ENCODE measurements at regions not wholly inside any gene's neighbourhood (a gene's known extent, or its start where the extent isn't known, plus 50 kb on each side); places are given as distances from the start of the nearest gene placed in this dataset.
A peak's percentile ranks its signal among the peaks of the same experiment; 100 is the strongest.
"Not testable (repeated sequence)": the region's sequence is repeated elsewhere in the genome, so short reads cannot be mapped to it uniquely, and the experiment has no call there.

DNA sequence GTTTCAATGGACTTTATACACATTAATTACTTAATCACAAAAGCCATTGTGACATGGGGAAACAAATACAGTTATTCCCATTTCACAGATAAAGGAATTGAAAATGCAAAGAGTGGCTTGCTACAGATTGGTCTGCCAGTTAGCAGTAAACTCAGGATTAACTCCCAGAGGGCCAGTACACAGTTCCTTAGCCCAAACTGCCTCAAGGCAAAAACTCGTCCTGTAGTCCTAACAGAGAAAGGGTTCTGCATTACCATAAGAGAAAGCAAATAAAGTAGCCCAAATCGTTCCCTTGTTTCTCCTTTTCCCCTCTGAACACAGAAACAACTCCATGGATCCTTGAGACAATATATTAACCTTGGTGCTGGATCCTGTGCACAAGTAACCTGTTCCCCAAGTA is 274.4 kb downstream of the LRIG3 start:
- DNase-seq (ENCODE audit: low read depth): no peak

DNA sequence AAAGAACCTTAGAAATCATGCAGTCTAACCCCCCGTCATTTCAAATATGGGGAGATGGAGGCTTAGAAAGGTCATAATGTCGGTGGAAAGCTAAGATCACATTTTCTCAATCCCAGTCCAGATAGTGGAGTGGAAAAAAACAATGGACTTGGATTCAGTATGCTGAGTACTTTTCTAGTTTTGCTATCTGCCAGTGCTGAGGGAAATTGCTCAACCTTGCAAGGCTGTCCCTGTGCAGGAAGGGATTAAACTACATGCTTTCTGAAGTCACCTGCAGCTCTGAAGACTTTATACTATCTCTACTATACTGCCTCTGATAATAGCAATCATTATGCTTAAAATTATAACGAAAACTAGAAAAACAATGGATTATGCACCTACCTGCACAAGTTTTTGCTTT is 272.8 kb downstream of the LRIG3 start:
- DNase-seq (ENCODE audit: low read depth): no peak

DNA sequence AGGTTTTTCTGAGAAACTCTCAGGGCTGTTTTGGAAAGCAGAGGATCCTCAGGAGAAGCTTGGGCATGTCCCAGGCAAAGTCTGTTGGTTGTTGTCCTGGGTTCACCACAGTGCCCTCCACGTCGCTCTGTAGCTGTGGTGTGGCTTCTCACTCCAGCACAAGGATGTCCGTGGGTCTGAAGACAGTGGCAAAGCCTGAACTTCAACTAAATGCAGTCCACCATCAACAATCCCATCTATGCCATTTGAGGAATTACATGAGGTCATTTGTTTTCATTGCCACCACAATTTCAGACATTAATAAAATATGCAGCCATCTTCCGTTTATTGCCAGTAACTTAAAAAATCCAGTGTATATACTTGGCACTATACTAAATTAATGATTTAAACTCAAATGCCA is 272.1 kb downstream of the LRIG3 start:
- no peak for DNase-seq (ENCODE audit: low read depth)

DNA sequence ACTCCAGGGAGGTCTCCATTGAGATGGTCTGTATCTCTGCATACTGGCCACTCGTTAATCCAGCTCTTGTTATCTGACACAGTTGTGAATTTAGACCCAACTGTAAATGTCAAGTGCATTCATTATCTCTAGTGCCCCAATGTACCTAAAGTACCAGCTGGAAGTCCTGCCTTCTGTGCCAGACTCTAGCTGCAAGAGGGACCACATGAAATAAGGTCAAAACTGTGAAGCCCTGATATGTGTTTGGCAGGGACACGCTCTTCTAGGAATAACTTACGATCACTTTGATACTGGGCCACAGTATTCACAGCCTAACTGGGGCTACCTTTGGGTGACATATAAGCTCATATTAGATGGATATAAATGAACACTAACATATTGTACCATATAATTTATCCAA is 268.5 kb downstream of the LRIG3 start:
- no peak for DNase-seq (ENCODE audit: low read depth)

DNA sequence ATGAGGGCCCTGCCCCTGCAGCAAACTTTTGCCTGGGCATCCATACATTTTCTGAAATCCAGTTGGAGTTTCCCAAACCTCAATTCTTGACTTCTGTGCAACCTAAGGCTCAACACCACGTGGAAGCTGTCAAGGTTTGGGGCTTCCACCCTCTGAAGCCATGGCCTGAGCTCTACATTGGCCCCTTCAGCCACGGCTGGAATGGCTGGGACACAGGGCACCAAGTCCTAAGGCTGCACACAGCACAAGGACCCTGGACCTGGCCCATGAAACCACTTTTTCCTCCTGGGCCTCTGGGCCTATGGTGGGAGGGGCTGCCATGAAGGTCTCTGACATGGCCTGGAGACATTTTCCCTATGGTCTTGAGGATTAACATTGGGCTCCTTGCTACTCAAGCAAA is 266.3 kb downstream of the LRIG3 start:
- DNase-seq (ENCODE audit: low read depth): no peak

DNA sequence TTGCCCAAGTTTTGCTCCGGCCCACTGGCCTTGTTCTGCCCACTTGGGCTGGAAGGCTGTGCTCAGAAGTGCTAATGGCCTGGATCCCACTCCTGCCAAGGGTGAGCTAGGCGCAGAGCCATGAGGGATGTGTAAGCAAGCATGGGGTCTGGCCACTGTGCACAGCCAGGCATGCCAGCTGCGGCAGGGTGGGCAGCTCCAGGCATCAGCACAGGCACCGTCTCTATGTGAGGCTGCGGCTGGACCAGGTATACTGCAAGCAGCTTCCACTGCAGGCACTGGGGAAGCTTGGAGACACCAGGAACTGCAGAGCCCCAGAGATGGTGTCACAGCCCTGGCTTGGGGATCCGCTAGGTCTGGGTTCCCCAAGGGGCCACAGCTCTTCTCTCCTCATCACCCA is 264.9 kb downstream of the LRIG3 start:
- no peak for DNase-seq (ENCODE audit: low read depth)

DNA sequence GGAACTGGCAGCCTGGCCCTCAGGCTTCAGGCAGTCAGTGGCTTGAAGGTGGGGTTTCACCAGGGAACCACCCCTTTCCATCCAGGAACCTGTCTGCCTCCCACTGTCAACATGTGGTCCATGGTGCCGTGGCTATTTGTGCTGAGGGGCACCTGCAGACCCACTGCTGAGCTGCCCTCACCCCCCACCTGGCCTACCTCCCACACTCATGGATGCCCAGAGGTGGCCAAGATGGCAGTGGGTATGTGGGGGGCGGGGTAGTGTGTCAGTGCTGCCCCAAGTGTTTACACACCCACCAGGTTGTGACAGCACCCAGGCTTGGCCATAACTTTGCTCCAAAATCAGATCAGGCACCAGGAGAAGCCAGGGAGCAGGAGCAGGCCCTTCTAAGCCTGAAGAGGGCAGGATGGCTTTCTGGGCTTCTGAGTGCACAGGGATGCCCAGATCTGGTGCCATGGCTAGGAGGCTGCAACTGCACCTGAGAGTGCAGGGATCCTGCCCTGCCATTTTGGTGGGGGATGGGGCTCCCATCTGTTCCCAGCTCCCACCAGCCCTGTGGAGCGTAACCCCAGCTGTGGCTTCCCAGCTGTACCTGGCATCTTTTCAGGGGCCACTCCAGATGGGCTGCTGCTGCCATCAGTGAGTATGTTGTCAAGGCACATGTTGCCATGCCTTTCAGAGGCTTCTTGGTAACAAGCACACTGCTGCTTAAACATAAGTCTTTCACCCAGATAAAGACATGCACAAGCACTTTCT is 263.9 kb downstream of the LRIG3 start:
- no peak for DNase-seq (ENCODE audit: low read depth)

DNA sequence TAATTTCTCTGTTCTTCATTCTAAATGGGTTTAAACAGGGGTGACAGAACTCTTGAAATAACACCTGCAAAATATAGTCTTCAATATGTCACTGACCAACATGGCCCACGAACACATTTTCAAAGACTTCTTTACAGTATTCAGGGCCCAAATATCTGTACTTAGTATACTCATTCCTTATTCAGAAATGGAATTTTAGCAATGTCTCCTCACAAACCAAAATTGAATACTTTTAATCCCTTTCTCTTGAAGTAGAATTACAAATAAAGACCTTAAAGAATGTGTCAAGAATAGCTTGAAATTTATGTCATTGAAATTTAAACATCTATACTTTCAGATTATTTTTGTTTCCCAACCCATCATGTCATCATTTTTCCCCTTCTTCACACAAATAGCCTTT is 263.1 kb downstream of the LRIG3 start:
- DNase-seq (ENCODE audit: low read depth): no peak

DNA sequence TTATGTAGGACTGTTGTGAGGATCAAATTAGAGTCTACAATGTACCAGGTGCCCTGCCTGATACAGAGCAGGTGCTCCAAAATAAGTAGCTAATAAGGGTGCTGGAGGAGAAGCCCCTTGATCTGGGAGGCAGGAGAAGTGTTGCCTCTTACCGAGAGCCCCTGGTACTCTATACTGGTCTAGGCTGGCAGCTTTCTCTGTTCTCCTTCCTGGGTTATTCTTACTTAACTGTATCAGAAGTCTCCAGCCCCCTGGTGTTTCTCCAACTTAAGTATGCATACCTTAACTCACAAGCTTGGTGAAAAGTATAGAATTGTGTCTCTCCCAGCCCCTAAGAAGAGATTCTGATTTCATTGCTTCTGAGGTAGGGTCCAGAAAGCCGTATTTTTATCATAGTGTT is 254.9 kb downstream of the LRIG3 start:
- DNase-seq (ENCODE audit: low read depth): no peak

DNA sequence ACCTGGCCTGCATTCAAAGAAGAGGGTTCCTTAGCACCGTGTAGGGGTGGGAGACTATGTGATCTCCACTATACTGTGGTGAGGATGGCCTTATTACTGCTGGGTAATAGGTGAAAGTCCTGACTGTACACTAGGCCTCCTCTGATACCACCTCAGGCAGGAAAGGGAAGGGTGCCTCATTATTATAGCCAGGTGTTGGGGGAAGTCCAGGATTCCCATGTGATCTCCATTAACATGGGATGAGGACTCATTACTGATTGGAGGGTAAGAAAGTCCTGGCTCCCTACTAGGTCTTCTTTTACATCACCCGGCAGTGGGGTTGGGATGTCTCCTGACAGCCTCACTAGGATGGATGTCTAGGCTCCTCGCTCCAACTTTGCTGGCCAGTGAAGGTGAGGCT is 252.1 kb downstream of the LRIG3 start:
- DNase-seq (ENCODE audit: low read depth): peak; percentile 63

DNA sequence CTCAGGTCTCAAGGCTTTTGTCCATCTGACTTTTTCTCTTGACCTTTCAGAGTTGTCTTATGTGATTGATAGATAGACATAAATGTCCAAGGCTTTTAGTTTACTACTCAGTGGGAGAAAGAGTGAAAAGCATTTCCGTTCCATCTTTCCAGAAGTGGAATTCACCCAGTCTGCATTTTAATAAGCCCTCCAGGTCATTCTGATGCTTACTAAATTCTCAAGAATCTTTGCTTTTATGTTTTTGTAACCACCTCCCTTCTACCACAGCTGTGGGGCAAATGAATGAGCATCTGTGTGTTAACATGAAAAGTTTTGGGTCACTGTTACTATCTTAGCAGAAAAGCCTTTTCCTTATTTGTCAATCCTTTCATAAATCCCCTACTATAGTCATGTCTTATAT is 251.4 kb downstream of the LRIG3 start:
- DNase-seq (ENCODE audit: low read depth): peak; percentile 94

DNA sequence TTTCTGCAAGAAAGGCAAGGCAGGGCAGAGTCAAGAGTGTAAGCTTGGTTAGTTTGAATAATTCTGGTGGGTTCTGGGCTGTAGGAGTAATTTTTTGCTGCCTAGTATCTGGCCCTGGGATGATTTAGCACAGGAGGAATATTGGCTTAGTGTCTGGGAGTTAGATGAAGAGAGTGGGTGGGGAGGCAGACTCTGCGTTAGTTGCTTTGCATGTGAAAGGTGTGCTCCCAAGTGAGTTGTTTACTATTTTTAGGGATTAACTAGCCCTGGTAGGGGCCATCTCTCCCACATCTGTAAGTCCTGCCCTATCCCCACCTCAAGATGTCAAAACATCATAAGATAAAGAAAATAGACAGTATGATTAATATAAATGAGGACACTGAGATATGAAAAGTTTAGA is 249.7 kb downstream of the LRIG3 start:
- no peak for DNase-seq (ENCODE audit: low read depth)

DNA sequence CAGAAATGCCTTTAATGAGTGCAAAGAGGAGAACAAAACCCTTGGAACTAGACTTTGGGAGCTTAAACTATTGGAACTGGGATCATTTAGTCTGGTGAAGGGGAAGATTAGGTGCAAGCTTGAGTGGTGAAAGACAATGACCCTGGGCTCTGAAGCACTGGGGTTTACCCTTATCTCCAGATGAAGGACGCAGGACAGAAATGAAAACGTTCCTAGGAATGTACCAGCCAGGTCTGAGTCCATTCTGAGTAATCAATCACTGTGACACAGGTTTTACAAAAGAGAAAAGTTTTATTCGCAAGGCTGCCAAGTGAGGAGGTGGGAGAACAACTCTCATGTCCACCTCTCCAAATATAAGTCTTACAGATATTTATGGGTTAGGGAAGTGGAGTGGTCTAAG is 249.1 kb downstream of the LRIG3 start:
- DNase-seq (ENCODE audit: low read depth): peak; percentile 54

DNA sequence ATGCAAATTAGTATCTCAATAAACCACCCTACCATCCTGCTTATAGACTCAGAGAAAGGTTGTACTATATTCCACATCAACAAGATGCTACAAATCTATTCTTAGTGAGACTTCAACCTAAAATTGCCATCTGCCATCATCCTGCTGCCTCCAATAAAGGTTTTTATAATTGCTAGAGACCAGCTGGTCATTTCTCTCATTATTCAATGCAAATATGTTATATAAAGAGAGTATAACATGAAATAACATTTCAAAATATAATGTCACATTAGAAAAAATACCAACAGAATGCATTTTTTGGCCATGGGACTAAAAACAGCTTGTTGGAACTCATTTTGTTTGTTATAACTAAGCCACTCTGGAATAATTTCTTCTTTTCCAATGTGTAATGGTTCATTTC is 247.3 kb downstream of the LRIG3 start:
- DNase-seq (ENCODE audit: low read depth): no peak

DNA sequence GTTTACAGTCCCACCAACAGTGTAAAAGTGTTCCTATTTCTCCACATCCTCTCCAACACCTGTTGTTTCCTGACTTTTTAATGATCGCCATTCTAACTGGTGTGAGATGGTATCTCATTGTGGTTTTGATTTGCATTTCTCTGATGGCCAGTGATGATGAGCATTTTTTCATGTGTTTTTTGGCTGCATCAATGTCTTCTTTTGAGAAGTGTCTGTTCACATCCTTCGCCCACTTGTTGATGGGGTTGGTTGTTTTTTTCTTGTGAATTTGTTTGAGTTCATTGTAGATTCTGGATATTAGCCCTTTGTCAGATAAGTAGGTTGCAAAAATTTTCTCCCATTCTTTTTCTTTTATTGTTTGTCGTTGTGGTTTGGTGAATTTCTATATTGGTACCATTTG is 242.5 kb downstream of the LRIG3 start:
- not testable (repeated sequence) for DNase-seq (ENCODE audit: low read depth)

DNA sequence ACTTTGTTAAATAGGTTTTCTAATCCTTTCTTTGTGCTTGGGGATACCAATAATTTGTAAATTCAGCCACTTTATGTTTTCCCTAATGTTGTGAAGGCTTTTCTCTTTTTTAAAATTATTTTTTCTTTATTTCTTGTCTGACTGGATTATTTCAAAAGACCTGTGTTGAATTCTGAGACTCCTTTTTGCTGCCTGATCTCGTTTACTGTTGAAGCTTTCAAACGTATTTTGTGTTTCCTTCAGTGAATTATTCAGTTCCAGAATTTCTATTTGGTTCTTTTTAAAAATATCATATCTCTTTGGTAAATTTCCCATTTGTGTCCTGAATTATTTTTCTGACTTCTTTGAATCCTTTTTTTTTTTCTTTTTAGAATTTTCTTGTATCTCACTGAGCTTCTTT is 241.6 kb downstream of the LRIG3 start:
- no peak for DNase-seq (ENCODE audit: low read depth)

DNA sequence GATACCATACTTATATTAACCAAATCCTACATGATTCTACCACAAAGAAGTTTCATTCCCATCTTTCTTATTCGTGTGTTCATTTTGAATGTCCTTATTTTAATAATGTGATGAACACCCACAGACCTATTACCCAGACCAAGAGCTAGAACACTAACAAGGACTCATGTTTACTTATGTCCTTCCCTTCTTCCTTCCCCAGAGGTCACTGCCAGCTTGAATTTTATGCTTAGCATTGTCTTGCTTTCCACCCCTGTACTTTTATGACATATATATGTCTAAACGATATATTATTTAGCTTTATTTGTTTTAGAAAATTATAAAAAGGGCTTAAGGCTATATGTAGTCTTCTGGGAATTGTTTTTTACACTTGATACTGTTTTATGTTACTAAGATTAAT is 238.6 kb downstream of the LRIG3 start:
- no peak for DNase-seq (ENCODE audit: low read depth)

DNA sequence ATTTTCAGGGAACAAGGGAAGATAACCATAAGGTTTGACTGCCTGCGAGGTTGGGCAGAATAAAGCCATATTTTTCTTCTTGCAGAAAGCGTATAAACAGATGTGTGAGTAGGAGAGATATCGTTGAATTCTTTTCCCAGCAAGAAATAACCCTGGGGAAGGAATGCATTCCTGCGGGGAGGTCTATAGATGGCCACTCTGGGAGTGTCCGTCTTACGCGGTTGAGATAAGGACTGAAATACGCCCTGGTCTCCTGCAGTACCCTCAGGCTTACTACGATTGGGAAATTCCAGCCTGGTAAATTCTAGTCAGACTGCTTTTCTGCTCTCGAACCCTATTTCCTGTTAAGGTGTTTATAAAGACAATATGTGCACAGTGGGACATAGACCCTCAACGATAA is 225.0 kb downstream of the LRIG3 start:
- DNase-seq (ENCODE audit: low read depth): no peak

DNA sequence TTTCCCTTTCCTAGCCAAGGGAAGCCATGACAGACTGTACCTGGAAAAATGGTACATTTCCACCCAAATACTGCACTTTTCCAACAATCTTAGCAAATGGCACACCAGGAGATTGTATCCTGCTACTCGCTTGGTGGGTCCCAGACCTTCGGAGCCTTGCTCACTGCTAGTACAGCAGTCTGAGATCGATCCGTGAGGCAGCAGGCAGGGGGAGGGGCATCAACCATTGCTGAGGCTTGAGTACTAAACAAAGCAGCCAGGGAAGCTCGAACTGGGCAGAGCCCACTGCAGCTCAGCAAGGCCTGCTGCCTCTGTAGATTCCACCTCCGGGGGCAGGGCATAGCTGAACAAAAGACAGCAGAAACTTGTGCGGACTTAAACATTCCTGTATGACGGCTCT is 218.8 kb downstream of the LRIG3 start:
- DNase-seq (ENCODE audit: low read depth): no peak

DNA sequence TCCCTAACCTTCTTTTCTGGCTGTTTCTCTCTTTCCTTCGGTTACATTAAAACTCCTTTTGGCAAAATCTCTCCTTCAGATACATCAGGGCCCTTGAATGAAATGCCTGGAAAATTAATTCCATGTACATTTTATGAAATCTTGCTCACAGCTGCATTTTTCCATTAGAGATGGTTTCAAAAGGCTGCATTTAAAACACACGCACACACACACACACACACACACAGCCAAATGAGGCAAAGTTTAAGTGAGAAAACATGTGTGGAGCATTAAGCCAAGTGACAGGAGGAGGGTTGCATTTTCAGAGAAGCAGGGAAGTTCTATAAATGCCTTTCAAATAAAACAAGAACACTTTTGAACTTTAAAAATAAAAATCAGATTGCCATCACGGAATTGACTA is 216.4 kb downstream of the LRIG3 start:
- no peak for DNase-seq (ENCODE audit: low read depth)

DNA sequence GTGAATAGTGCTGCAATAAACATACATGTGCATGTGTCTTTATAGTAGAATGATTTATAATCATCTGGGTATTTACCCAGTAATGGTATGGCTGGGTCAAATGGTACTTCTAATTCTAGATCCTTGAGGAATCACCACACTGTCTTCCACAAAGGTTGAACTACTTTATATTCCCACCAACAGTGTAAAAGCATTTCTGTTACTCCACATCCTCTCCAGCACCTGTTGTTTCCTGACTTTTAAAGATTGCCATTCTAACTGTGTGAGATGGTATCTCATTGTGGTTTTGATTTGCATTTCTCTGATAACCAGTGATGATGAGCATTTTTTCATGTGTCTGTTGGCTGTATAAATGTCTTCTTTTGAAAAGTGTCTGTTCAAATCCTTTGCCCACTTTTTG is 215.5 kb downstream of the LRIG3 start:
- not testable (repeated sequence) for DNase-seq (ENCODE audit: low read depth)

DNA sequence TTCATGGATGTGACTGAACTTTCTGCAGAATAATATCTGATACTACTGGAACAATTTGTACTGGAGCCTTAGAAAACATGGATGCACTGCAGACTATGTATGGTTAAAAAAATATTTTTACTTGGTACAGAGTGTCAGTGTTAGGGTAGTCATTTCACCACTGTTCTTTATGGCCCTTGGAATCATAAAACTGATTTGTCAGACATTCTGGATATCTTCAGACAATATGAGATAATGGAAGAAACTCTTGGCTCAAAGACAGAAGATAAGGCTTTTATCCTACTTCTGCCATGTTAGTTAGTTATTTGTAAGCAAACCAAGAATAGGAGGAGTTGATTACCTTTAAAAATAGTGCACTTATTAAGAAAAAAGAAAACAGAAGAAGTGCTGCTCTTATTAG is 209.4 kb downstream of the LRIG3 start:
- DNase-seq (ENCODE audit: low read depth): no peak

DNA sequence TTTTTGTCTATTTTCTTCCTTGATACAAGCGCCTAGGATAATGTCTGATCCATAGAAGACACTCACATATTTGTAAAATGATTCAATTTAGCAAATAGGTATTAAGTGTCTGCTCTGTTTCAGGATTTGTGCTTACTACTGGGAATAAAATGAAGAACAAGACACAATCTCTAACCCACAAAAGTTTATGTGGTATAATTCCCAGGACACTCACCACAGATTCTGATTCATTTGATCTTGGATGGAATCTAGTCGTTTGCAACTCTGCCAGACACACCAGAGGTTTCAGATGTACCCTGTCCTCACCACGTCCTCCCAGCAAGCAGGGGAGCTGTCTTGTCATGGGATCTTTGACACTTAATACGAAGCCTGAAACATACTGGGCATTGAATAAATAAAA is 208.3 kb downstream of the LRIG3 start:
- peak; percentile 84 for DNase-seq (ENCODE audit: low read depth)

DNA sequence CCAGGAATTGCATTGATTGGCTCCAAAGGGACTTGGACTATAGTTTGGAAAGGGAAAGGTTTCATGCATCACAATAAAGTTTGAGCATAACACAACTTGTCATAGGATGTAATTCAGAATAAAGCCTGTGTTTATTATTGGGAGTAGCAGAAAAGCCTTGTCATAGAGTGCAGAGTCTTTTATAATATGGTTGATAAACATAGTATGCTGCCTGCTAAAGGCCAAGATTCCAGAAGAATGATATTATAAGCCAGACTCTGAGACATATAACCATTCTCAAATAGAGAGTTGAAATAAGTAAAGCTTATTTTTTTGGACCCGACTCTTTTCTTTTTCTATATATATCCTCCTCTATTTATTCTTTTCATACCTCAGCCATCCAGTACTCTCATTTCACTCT is 207.3 kb downstream of the LRIG3 start:
- DNase-seq (ENCODE audit: low read depth): no peak
